ENCODE measurements at regions not wholly inside any gene's neighbourhood (a gene's known extent, or its start where the extent isn't known, plus 50 kb on each side); places are given as distances from the start of the nearest gene placed in this dataset.
A peak's percentile ranks its signal among the peaks of the same experiment; 100 is the strongest.

DNA sequence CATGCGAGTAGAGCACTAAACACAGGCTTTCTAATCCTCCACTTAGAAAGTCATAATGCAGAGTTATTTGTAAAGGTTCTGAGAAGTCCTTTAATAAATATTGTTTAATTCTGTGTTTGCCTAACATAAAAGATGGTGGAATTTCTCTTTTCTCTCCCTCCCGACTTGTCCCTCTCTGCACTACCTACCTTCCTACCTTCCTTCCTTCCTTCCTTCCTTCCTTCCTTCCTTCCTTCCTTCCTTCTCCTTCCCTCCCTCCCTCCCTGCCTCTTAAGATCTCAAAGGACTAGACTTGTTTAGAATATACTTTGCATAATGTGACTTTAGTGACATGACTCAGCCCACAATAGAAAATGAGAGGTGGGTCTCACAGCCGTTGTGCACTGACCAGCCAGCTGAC lies 156.3 kb upstream of the TAPT1 start:
- Mint-ChIP-seq H3K27ac (no peak overlapping the region), H3K4me3 (no peak overlapping the region), H3K36me3 (no peaks in the 10 kb centered on the region), H3K4me1 (no peaks in the 10 kb centered on the region), H3K27me3 (peaks cover 2% of the 10 kb centered on the region in 2 donors), H3K9me3 (peaks cover 0 to 3% (median 0%) of the 10 kb centered on the region in 8 donors)
- Histone ChIP-seq H3K36me3 (ENCODE audit: insufficient read depth, low read length) (no peaks in the 10 kb centered on the region), H3K27ac (ENCODE audit: low read depth, low read length) (no peak overlapping the region), H3K9me3 (ENCODE audit: control insufficient read depth in 1 of 2, low read length in 2 of 2) (no peaks in the 10 kb centered on the region), H3K27me3 (ENCODE audit: insufficient read depth, low read length) (no peaks in the 10 kb centered on the region), H3K4me1 (ENCODE audit: insufficient read depth, low read length) (no peaks in the 10 kb centered on the region), H3K4me3 (ENCODE audit: low read length in 2 of 2) (no peak overlapping the region)
- no peak for DNase-seq
- ChIA-PET POLR2A (ENCODE audit: partially characterized antibody) (no interaction called here), CTCF (ENCODE audit: partially characterized antibody) (no interaction called here)
- intact Hi-C loops (cut with micrococcal nuclease) = no loop called here

DNA sequence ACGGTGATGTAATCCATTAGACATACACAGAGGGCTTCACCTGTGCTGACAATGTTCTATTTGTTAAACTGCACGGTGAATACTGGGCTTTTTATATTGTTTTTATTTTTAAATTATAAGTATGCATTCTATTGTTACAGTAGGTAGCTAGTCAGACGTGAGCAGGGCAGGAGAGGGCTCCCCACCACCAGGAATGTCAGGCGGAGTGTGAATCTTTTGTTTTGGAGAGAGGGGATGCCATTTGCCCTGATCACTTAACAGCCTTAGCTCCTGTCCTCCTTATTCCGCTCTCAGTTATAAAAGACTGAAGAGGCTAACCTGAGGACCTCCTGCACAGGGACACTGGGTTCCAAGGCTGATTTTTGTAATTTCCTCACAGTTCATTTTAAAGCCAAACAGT lies 151.6 kb upstream of the TAPT1 start:
- H3K9me3 ChIP-seq (ENCODE audit: control insufficient read depth in 1 of 2, low read length in 2 of 2) = no peaks in the 10 kb centered on the region
- Mint-ChIP-seq H3K27ac (no peak overlapping the region), H3K4me3 (no peak overlapping the region), H3K27me3 (peaks cover 3 to 5% of the 10 kb centered on the region in 2 donors), H3K9me3 (peaks cover 0 to 5% (median 0%) of the 10 kb centered on the region in 8 donors), H3K36me3 (no peaks in the 10 kb centered on the region), H3K4me1 (no peaks in the 10 kb centered on the region)
- POLR2A ChIA-PET (ENCODE audit: partially characterized antibody) = no interaction called here
- no peak for DNase-seq
- no peak overlapping the region for H3K27ac ChIP-seq (ENCODE audit: low read depth, low read length)
- intact Hi-C loops (cut with micrococcal nuclease) = no loop called here
- H3K27me3 ChIP-seq (ENCODE audit: insufficient read depth, low read length) = no peaks in the 10 kb centered on the region
- CTCF ChIA-PET (ENCODE audit: partially characterized antibody) = no interaction called here
- H3K4me1 ChIP-seq (ENCODE audit: insufficient read depth, low read length) = no peaks in the 10 kb centered on the region
- no peak overlapping the region for H3K4me3 ChIP-seq (ENCODE audit: low read length in 2 of 2)
- H3K36me3 ChIP-seq (ENCODE audit: insufficient read depth, low read length) = no peaks in the 10 kb centered on the region

DNA sequence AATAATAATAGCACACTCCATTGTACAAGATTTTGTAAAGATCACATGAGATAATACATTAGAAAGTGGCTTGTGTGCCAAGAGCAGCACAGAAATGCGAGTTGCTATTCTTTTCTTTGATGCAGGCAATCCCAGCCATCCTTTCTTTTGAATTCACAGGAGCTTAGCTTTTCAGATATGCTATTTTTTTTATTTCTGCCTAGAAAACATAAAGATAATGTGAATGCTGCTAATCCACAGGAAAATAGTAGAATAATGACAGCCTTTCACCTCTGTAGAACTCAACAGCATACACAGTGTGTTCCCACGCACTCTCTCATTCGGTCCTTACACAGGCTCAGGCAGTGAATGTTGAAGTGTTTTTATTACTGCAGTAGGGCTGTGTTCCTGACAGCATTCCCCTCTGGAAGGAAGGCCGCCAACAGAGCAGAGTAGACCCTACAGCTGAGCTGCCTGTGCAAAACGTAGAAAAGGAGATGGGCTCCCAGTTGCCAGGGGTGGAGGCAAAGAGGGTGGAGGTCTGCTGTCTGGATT lies 138.8 kb upstream of the TAPT1 start:
- H3K36me3 Mint-ChIP-seq = no peaks in the 10 kb centered on the region
- H3K27ac Mint-ChIP-seq = no peak overlapping the region
- peaks cover 0 to 13% (median 5%) of the 10 kb centered on the region in 8 donors for H3K9me3 Mint-ChIP-seq
- H3K27ac ChIP-seq (ENCODE audit: low read depth, low read length) = no peak overlapping the region
- no peak overlapping the region for H3K4me3 Mint-ChIP-seq
- no peaks in the 10 kb centered on the region for H3K36me3 ChIP-seq (ENCODE audit: insufficient read depth, low read length)
- POLR2A ChIA-PET (ENCODE audit: partially characterized antibody) = no interaction called here
- CTCF ChIA-PET (ENCODE audit: partially characterized antibody) = no interaction called here
- no peak for DNase-seq
- H3K4me3 ChIP-seq (ENCODE audit: low read length in 2 of 2) = no peak overlapping the region
- no peaks in the 10 kb centered on the region for H3K27me3 ChIP-seq (ENCODE audit: insufficient read depth, low read length)
- no peaks in the 10 kb centered on the region for H3K27me3 Mint-ChIP-seq
- intact Hi-C loops (cut with micrococcal nuclease) = no loop called here
- no peaks in the 10 kb centered on the region for H3K4me1 ChIP-seq (ENCODE audit: insufficient read depth, low read length)
- H3K4me1 Mint-ChIP-seq = no peaks in the 10 kb centered on the region
- H3K9me3 ChIP-seq (ENCODE audit: control insufficient read depth in 1 of 2, low read length in 2 of 2) = no peaks in the 10 kb centered on the region

DNA sequence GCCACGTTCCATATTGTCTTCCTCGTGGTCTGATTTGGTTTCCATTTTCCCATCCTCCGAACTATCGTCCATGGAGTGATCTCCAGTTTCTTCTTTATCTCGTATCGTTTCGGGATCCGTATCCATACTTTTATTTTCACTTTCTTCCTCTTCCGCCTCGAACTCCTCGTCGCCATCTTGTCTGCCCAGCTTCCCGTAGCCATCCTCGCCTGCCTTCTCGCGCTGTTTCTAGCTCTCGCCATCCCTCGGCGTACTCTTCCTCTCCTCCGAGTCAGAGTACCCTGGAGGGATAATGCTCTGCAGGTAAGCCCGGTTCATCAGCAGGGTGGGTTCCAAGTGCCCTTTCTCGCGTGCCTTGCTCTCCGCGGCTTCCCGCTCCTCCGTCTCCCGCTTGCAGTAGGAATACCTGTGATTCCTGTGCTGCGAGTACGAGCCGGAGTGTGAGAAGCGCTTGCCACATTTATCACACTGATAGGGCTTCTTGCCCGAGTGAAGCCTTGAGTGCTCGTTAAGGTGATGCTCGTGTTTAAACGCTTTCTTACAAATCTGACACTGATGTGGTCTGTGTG lies 134.5 kb upstream of the TAPT1 start:
- H3K36me3 Mint-ChIP-seq = no peaks in the 10 kb centered on the region
- Histone ChIP-seq H3K36me3 (ENCODE audit: insufficient read depth, low read length) (no peaks in the 10 kb centered on the region), H3K4me3 (ENCODE audit: low read length in 2 of 2) (no peak overlapping the region), H3K9me3 (ENCODE audit: control insufficient read depth in 1 of 2, low read length in 2 of 2) (no peaks in the 10 kb centered on the region), H3K27ac (ENCODE audit: low read depth, low read length) (no peak overlapping the region), H3K4me1 (ENCODE audit: insufficient read depth, low read length) (no peaks in the 10 kb centered on the region), H3K27me3 (ENCODE audit: insufficient read depth, low read length) (no peaks in the 10 kb centered on the region)
- intact Hi-C loops (cut with micrococcal nuclease) = no loop called here
- H3K4me3 Mint-ChIP-seq = no peak overlapping the region
- H3K9me3 Mint-ChIP-seq = peaks cover 0 to 4% (median 2%) of the 10 kb centered on the region in 8 donors
- peak overlapping the region in 1 of 7 donors; percentile 18 for H3K27ac Mint-ChIP-seq
- H3K4me1 Mint-ChIP-seq = no peaks in the 10 kb centered on the region
- ChIA-PET POLR2A (ENCODE audit: partially characterized antibody) (no interaction called here), CTCF (ENCODE audit: partially characterized antibody) (no interaction called here)
- DNase-seq = no peak
- H3K27me3 Mint-ChIP-seq = no peaks in the 10 kb centered on the region

DNA sequence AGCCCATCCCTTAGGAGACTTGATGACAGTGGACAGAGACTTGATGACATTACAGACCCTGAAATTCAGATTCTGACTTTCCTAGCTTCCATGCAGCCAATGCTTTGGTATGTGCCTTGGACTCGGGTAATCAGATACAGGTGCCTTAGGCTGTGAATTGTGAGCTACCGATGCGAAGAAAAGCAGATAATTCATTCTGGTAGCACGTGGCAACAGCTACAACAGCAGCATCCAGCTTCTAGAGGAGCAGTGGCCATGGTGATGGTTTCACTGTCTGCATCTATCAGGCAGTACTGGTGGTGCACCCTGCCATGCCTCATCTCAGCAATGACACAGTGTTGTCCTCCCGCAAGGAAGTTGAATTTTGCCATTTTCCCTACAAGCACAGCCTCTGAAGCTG lies 126.9 kb upstream of the TAPT1 start:
- Mint-ChIP-seq H3K27me3 (peaks cover 0 to 18% of the 10 kb centered on the region in 2 donors), H3K27ac (no peak overlapping the region)

DNA sequence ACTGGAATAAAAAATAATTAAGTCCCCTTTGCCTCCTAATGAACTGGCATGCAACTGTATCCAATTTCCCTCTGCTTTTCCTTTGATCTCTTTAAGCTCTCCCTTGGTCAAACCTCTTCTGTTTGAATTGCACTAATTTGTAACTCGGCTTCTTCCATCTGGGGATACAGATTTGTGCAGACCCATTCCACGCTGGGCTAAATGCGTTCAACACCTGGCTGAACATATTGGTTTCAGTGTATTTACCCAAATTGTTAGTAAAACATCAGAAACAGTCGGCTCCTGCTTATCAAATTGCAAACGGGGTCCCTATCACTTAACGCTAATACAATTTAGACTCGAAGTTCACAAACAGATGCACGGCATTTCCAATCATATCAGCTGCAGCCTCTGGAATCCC lies 124.9 kb upstream of the TAPT1 start:
- Mint-ChIP-seq H3K27me3 (peaks cover 0 to 18% of the 10 kb centered on the region in 2 donors), H3K9me3 (peaks cover 0 to 3% (median 0%) of the 10 kb centered on the region in 8 donors), H3K36me3 (no peaks in the 10 kb centered on the region), H3K4me1 (peaks cover 0 to 3% (median 0%) of the 10 kb centered on the region in 4 donors), H3K4me3 (no peak overlapping the region), H3K27ac (no peak overlapping the region)
- H3K4me1 ChIP-seq (ENCODE audit: insufficient read depth, low read length) = no peaks in the 10 kb centered on the region
- intact Hi-C loops (cut with micrococcal nuclease) = no loop called here
- no peaks in the 10 kb centered on the region for H3K36me3 ChIP-seq (ENCODE audit: insufficient read depth, low read length)
- ChIA-PET CTCF (ENCODE audit: partially characterized antibody) (no interaction called here), POLR2A (ENCODE audit: partially characterized antibody) (no interaction called here)
- no peak overlapping the region for H3K27ac ChIP-seq (ENCODE audit: low read depth, low read length)
- H3K27me3 ChIP-seq (ENCODE audit: insufficient read depth, low read length) = no peaks in the 10 kb centered on the region
- DNase-seq = no peak
- no peaks in the 10 kb centered on the region for H3K9me3 ChIP-seq (ENCODE audit: control insufficient read depth in 1 of 2, low read length in 2 of 2)
- no peak overlapping the region for H3K4me3 ChIP-seq (ENCODE audit: low read length in 2 of 2)

More for the DNA sequence above, 126.9 kb upstream of the TAPT1 start:
- Histone ChIP-seq H3K9me3 (ENCODE audit: control insufficient read depth in 1 of 2, low read length in 2 of 2) (no peaks in the 10 kb centered on the region), H3K4me1 (ENCODE audit: insufficient read depth, low read length) (no peaks in the 10 kb centered on the region), H3K4me3 (ENCODE audit: low read length in 2 of 2) (no peak overlapping the region), H3K27me3 (ENCODE audit: insufficient read depth, low read length) (no peaks in the 10 kb centered on the region), H3K27ac (ENCODE audit: low read depth, low read length) (no peak overlapping the region), H3K36me3 (ENCODE audit: insufficient read depth, low read length) (no peaks in the 10 kb centered on the region)
- POLR2A ChIA-PET (ENCODE audit: partially characterized antibody) = no interaction called here
- Mint-ChIP-seq H3K4me3 (no peak overlapping the region), H3K36me3 (no peaks in the 10 kb centered on the region), H3K9me3 (peaks cover 0 to 3% (median 0%) of the 10 kb centered on the region in 8 donors), H3K4me1 (peaks cover 0 to 3% (median 0%) of the 10 kb centered on the region in 4 donors)
- intact Hi-C loops (cut with micrococcal nuclease) = no loop called here
- CTCF ChIA-PET (ENCODE audit: partially characterized antibody) = no interaction called here
- no peak for DNase-seq

DNA sequence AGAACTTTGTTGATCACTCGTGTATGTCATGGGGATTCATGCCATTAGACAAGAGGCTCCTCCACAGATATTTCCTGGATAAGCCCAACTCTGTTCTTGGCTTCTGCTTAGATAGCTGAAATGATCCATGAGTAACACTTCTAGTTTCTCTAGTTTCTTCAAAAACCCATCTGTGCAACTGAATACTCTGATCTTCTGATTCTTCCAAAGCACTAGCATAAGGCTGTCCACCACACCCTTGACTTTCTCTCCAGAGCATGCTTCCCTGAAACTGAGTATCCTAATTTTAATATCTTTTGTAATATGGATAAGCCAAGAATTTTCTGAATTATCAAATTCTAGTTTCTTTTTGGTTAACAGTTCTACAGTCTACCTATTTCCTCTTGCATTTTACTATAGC lies 118.6 kb upstream of the TAPT1 start:
- Histone ChIP-seq H3K4me3 (ENCODE audit: low read length in 2 of 2) (no peak overlapping the region), H3K36me3 (ENCODE audit: insufficient read depth, low read length) (no peaks in the 10 kb centered on the region), H3K4me1 (ENCODE audit: insufficient read depth, low read length) (no peaks in the 10 kb centered on the region), H3K27me3 (ENCODE audit: insufficient read depth, low read length) (no peaks in the 10 kb centered on the region), H3K9me3 (ENCODE audit: control insufficient read depth in 1 of 2, low read length in 2 of 2) (no peaks in the 10 kb centered on the region), H3K27ac (ENCODE audit: low read depth, low read length) (no peak overlapping the region)
- Mint-ChIP-seq H3K36me3 (no peaks in the 10 kb centered on the region), H3K4me3 (no peak overlapping the region), H3K27ac (no peak overlapping the region), H3K9me3 (peaks cover 0 to 3% (median 0%) of the 10 kb centered on the region in 8 donors), H3K27me3 (peaks cover 3 to 15% of the 10 kb centered on the region in 2 donors), H3K4me1 (peaks cover 0 to 3% (median 0%) of the 10 kb centered on the region in 4 donors)
- intact Hi-C loops (cut with micrococcal nuclease) = no loop called here
- CTCF ChIA-PET (ENCODE audit: partially characterized antibody) = no interaction called here
- no peak for DNase-seq
- POLR2A ChIA-PET (ENCODE audit: partially characterized antibody) = no interaction called here

DNA sequence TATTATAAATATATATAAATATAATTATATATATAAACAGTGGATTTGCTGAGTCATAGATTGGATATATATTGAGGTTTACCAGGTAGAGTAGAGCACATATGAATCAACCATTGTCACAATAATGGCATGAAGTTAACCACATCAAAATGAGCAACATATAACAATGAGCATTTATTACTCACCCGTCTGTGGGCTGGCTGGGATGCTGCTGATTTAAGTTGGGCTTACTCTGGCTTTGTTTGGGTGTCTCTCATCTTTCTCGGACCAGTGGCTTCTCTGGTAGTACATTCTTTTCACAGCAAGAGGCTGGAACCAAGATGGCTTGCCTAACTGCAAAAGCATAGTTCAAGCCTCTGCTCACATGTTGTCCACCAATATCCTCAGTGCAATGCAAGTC lies 111.7 kb upstream of the TAPT1 start:
- CTCF ChIA-PET (ENCODE audit: partially characterized antibody) = no interaction called here
- H3K4me1 Mint-ChIP-seq = no peaks in the 10 kb centered on the region
- Histone ChIP-seq H3K27me3 (ENCODE audit: insufficient read depth, low read length) (no peaks in the 10 kb centered on the region), H3K36me3 (ENCODE audit: insufficient read depth, low read length) (no peaks in the 10 kb centered on the region), H3K4me3 (ENCODE audit: low read length in 2 of 2) (no peak overlapping the region), H3K9me3 (ENCODE audit: control insufficient read depth in 1 of 2, low read length in 2 of 2) (no peaks in the 10 kb centered on the region), H3K4me1 (ENCODE audit: insufficient read depth, low read length) (no peaks in the 10 kb centered on the region), H3K27ac (ENCODE audit: low read depth, low read length) (no peak overlapping the region)
- no peaks in the 10 kb centered on the region for H3K36me3 Mint-ChIP-seq
- no peaks in the 10 kb centered on the region for H3K9me3 Mint-ChIP-seq
- H3K27me3 Mint-ChIP-seq = peaks cover 2 to 7% of the 10 kb centered on the region in 2 donors
- POLR2A ChIA-PET (ENCODE audit: partially characterized antibody) = no interaction called here
- no peak overlapping the region for H3K4me3 Mint-ChIP-seq
- no peak overlapping the region for H3K27ac Mint-ChIP-seq
- intact Hi-C loops (cut with micrococcal nuclease) = no loop called here
- no peak for DNase-seq

All from CD4-positive, alpha-beta memory T cell (primary cell).